ENCODE measurements at regions not wholly inside any gene's neighbourhood (a gene's known extent, or its start where the extent isn't known, plus 50 kb on each side); places are given as distances from the start of the nearest gene placed in this dataset.

- TF ChIP-seq PRDM6 (tag by site-specific recombination; IDR thresholded peaks at IDR 0.05) = no peak
- no peak for TF ChIP-seq ZNF549 (tag by site-specific recombination; IDR thresholded peaks at IDR 0.05)
Measured at GRCh38 chr6:78101387-78101786, 448.5 kb downstream of the MEI4 start (continued).

DNA sequence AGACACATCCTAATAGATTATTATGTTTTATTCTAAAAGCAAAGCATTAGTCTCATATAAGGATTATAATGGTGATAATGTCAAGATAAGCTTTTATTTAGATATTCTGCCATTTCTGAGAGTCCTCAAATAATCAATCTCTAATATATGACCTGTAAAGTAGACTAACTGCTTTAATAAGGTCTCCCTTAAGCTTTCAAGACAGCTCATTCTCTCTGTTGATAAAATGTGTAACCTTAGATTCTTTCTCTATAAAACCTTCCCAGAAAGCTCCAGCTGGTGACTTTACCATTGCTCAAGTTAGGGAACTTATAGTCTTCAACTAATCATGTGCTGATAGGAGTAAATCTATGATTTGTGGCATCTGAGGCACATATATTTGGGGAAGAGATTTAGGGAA, 457.8 kb downstream of the MEI4 start:
- Histone ChIP-seq H3K9me3 (ENCODE audit: control insufficient read depth, insufficient read depth, low read depth, low read length) (no peaks in the 10 kb centered on the region), H3K36me3 (ENCODE audit: control insufficient read depth in 2 of 2, insufficient read depth in 1 of 2, low read length in 2 of 2) (no peaks in the 10 kb centered on the region), H3K4me3 (ENCODE audit: low read depth, low read length) (no peak overlapping the region), H3K4me1 (ENCODE audit: control insufficient read depth, insufficient read depth, low read length) (no peaks in the 10 kb centered on the region), H3K27ac (ENCODE audit: extremely low read depth, low read depth, low read length) (no peak overlapping the region)
- ChIA-PET POLR2A (no interaction called here), CTCF (no interaction called here)
- TF ChIP-seq HOXA7 (CRISPR knock-in tag; IDR thresholded peaks at IDR 0.05; ENCODE audit: borderline replicate concordance) = no peak
- no peak for TF ChIP-seq ZNF394 (tag by site-specific recombination; IDR thresholded peaks at IDR 0.05; ENCODE audit: borderline replicate concordance)
- no peak for TF ChIP-seq ZNF785 (tag by site-specific recombination; IDR thresholded peaks at IDR 0.05)
- no peak for TF ChIP-seq ZNF610 (tag by site-specific recombination; IDR thresholded peaks at IDR 0.05; ENCODE audit: borderline replicate concordance)
- no peak for TF ChIP-seq ZBTB17 (tag by site-specific recombination; IDR thresholded peaks at IDR 0.05)
- no peak for TF ChIP-seq ZNF157 (tag by site-specific recombination; IDR thresholded peaks at IDR 0.05)
- TF ChIP-seq, protein P1, sequence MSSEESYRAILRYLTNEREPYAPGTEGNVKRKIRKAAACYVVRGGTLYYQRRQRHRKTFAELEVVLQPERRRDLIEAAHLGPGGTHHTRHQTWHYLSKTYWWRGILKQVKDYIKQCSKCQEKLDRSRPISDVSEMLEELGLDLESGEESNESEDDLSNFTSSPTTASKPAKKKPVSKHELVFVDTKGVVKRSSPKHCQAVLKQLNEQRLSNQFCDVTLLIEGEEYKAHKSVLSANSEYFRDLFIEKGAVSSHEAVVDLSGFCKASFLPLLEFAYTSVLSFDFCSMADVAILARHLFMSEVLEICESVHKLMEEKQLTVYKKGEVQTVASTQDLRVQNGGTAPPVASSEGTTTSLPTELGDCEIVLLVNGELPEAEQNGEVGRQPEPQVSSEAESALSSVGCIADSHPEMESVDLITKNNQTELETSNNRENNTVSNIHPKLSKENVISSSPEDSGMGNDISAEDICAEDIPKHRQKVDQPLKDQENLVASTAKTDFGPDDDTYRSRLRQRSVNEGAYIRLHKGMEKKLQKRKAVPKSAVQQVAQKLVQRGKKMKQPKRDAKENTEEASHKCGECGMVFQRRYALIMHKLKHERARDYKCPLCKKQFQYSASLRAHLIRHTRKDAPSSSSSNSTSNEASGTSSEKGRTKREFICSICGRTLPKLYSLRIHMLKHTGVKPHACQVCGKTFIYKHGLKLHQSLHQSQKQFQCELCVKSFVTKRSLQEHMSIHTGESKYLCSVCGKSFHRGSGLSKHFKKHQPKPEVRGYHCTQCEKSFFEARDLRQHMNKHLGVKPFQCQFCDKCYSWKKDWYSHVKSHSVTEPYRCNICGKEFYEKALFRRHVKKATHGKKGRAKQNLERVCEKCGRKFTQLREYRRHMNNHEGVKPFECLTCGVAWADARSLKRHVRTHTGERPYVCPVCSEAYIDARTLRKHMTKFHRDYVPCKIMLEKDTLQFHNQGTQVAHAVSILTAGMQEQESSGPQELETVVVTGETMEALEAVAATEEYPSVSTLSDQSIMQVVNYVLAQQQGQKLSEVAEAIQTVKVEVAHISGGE (tag by site-specific recombination; conservative IDR thresholded peaks at IDR 0.05; ENCODE audit: low read depth) = no peak
- no peak for TF ChIP-seq TSHZ1 (tag by site-specific recombination; IDR thresholded peaks at IDR 0.05; ENCODE audit: borderline replicate concordance)
- TF ChIP-seq, protein P2, sequence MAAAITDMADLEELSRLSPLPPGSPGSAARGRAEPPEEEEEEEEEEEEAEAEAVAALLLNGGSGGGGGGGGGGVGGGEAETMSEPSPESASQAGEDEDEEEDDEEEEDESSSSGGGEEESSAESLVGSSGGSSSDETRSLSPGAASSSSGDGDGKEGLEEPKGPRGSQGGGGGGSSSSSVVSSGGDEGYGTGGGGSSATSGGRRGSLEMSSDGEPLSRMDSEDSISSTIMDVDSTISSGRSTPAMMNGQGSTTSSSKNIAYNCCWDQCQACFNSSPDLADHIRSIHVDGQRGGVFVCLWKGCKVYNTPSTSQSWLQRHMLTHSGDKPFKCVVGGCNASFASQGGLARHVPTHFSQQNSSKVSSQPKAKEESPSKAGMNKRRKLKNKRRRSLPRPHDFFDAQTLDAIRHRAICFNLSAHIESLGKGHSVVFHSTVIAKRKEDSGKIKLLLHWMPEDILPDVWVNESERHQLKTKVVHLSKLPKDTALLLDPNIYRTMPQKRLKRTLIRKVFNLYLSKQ (tag by site-specific recombination; IDR thresholded peaks at IDR 0.05; ENCODE audit: borderline replicate concordance) = no peak
- TF ChIP-seq ZEB2 (tag by site-specific recombination; IDR thresholded peaks at IDR 0.05) = no peak

- no peaks in the 10 kb centered on the region for H3K36me3 ChIP-seq (ENCODE audit: control insufficient read depth in 2 of 2, insufficient read depth in 1 of 2, low read length in 2 of 2)
- ChIA-PET POLR2A (no interaction called here), CTCF (no interaction called here)
- H3K27ac ChIP-seq (ENCODE audit: extremely low read depth, low read depth, low read length) = no peak overlapping the region
- no peaks in the 10 kb centered on the region for H3K9me3 ChIP-seq (ENCODE audit: control insufficient read depth, insufficient read depth, low read depth, low read length)
- H3K4me3 ChIP-seq (ENCODE audit: low read depth, low read length) = no peak overlapping the region
- no peaks in the 10 kb centered on the region for H3K4me1 ChIP-seq (ENCODE audit: control insufficient read depth, insufficient read depth, low read length)
- no peak for TF ChIP-seq PRDM6 (tag by site-specific recombination; IDR thresholded peaks at IDR 0.05)
- no peak for TF ChIP-seq ZNF791 (tag by site-specific recombination; IDR thresholded peaks at IDR 0.05)
- TF ChIP-seq ZSCAN30 (tag by site-specific recombination; IDR thresholded peaks at IDR 0.05) = no peak
- TF ChIP-seq, protein P2 (tag by site-specific recombination; IDR thresholded peaks at IDR 0.05; ENCODE audit: borderline replicate concordance) = no peak
- TF ChIP-seq CTCF (tag by site-specific recombination; IDR thresholded peaks at IDR 0.05) = no peak
Measured at GRCh38 chr6:78117966-78118365, 465.1 kb downstream of the MEI4 start.

Measured in HEK293 (cell line).